ENCODE measurements at regions not wholly inside any gene's neighbourhood (a gene's known extent, or its start where the extent isn't known, plus 50 kb on each side); places are given as distances from the start of the nearest gene placed in this dataset.

DNA sequence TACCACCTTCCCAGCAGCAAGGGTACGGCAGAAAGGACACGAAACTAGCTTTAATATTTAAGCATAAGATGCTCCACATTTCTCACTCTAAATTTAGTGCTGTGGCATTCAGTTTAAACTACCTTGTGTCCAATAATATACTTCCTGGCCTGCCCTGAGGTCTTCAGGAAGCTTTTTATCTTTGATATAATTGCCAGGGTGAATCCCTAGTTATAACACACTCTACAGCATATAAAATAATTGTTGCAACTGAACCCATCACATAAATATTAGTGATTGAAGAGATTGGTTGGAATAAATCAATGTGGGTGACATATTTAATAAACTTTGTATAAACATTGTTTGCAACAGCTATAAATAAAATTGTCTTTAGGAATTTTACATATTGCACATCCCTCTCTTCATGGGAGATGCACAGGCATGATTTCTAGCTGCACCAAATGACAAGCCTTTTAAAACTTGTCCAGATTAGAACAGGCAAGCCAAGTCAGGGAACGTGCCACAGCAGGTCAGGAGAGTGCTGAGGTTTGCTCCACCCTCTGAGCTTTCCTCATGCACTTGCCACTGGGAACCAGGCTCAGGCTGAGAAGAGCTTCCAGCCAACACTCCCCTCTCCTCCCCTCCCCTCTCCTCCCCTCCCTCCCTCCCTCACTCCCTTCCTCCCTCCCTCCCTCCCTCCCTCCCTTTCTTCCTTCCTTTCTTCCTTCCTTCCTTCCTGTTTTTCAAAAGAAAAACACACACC lies 623.2 kb upstream of the PKN2 start:
- TF ChIP-seq, protein P1, sequence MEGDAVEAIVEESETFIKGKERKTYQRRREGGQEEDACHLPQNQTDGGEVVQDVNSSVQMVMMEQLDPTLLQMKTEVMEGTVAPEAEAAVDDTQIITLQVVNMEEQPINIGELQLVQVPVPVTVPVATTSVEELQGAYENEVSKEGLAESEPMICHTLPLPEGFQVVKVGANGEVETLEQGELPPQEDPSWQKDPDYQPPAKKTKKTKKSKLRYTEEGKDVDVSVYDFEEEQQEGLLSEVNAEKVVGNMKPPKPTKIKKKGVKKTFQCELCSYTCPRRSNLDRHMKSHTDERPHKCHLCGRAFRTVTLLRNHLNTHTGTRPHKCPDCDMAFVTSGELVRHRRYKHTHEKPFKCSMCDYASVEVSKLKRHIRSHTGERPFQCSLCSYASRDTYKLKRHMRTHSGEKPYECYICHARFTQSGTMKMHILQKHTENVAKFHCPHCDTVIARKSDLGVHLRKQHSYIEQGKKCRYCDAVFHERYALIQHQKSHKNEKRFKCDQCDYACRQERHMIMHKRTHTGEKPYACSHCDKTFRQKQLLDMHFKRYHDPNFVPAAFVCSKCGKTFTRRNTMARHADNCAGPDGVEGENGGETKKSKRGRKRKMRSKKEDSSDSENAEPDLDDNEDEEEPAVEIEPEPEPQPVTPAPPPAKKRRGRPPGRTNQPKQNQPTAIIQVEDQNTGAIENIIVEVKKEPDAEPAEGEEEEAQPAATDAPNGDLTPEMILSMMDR (IDR thresholded peaks at IDR 0.05), result no peak
- no peak for TF ChIP-seq POLR2A (IDR thresholded peaks at IDR 0.05)
- TF ChIP-seq POLR2AphosphoS5 (IDR thresholded peaks at IDR 0.05; ENCODE audit: insufficient read depth in 1 of 2, low read depth in 1 of 2), result peak in 1 of 2 donors; percentile 29
